Smooth muscle cell of the brain vasculature (primary cell): ENCODE measurements at regions not wholly inside any gene's neighbourhood (a gene's known extent, or its start where the extent isn't known, plus 50 kb on each side); places are given as distances from the start of the nearest gene placed in this dataset.
"Not testable (repeated sequence)": the region's sequence is repeated elsewhere in the genome, so short reads cannot be mapped to it uniquely, and the experiment has no call there.

ENCODE experiments used
- DNase-seq: peaks from one replicate; pipeline ENCODE4 v3.0.0-alpha.2; 2012; ENCODE audit warnings: low read depth, low spot score

- DNase-seq: no peak
Observed at GRCh38 chr6:167208819-167209576, 51.2 kb upstream of the GPR31 start.

- DNase-seq: no peak
Observed at GRCh38 chr6:167209577-167209975, 51.8 kb upstream of the GPR31 start.

DNA sequence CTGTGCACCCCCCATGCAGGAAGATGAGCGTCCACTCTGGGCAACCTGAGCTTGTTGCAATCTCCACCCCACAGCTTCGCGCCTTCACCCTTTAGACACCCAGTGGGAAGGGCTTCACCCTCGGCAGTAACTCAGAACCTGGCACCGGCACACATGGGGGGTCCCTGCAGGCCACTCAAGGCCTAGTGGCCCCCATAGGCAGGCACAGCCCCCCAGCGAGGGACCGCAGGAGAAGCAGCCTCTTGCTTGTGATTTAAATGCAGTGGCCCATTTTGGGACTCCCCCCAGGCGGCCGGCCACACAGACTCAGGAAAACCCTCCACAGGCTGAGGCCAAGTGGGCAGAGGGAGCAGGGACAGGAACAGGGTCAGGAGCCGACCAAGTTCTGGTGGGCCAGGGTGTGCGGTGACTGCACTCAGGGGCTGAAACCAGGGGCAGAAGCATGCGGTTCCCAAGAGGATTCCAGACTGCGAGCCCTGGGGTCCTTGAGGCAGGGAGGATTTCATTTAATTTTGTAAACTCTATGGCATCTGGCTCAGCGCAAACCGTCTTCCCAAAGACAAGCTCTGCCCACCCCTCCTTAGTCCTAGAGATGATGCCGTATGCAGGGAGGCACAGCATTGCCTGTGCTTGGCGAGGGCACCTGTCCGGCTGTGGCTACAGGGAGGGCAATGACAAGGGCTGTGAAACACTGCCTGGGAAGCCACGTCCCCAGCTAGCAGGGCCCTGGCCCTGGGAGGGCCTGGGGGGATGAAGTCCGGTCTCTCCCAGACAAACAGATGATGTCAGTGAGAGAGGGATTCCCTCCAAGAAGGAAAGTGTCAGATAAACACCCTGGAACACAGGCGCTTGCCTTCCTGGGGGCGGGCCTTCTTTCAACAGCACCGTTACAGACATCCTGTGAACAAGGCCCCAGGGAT, 52.9 kb upstream of the GPR31 start:
- DNase-seq: no peak

- DNase-seq: no peak
Observed at GRCh38 chr6:167211295-167211648, 53.5 kb upstream of the GPR31 start.

DNA sequence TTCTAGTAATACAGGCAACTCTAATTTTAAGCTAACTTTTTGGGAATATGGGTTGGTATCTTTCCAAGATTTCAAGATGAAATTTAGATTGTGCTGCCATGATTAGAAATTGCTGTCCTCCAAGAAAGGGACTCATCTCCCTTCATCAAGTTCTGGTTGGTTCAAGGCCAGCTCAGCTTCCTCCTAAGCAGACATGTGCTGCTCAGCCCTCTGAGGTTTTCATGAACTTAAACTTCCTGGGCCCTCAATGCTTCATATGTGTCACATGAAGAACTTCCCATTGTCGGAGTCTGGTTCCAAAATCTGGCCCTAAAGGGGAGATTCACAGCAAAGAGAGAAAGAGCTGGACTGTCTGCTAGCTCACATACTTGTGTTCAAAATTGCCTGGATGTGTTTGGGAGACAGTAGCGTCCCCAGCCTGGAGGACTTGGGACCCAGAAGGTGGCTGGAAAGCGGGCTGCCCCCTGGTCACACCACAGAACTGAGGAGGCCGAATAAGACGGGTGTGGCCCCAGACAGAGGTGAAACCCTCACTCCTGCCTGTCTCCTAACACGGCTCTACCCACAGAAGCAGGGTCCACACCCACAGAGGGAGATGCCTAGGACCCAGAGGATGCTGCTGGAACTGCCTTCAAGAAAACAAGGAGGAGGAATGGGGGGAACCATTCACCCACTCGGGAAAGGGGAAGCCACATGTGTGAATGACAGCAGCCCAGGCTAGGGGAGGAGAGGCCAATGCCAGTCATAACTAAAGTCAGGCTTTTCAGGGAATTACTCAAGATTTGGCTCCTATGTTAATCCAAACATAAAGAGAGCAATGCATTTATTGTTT, 54.3 kb upstream of the GPR31 start:
- DNase-seq: no peak

- DNase-seq: no peak
Observed at GRCh38 chr6:167212713-167213005, 54.9 kb upstream of the GPR31 start.

GRCh38 chr6:167214206-167214605, 56.4 kb upstream of the GPR31 start:
- DNase-seq: no peak

- not testable (repeated sequence) for DNase-seq
Observed at GRCh38 chr6:167215429-167216250, 57.9 kb upstream of the GPR31 start.

DNA sequence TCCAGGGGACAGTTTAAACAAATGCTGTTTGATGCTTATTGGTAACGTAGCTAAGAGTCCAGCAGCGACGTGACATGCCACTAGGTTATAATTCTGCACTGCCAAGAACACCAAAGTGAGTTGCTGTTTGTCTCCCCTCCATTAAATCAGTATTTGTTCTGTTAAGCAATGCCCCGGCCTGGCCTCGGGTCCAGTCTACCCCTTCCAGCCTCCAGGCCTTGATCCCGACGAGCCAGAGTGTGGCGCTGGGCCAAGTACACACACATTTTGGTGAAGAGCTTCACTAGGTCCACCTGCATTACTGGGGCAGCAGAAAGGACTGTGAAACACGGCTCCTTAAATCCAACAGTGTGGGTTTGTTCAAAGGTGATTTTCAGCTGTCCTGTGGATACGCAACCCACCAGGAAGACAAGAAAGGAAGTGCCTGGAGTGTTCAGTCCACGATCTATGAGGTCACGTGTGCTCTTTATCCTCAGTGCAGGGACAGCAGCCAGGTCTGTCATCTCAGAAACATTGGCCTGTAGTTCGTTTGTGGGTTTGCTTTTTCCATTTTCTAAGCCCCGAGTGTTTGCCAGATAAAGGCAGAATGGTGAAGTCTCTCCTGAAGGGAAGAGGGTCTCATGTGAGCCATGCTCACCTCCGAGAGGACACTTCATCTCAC, 58.7 kb upstream of the GPR31 start:
- DNase-seq: not testable (repeated sequence)

GRCh38 chr6:167217073-167217472, 59.3 kb upstream of the GPR31 start:
- DNase-seq: not testable (repeated sequence)

DNA sequence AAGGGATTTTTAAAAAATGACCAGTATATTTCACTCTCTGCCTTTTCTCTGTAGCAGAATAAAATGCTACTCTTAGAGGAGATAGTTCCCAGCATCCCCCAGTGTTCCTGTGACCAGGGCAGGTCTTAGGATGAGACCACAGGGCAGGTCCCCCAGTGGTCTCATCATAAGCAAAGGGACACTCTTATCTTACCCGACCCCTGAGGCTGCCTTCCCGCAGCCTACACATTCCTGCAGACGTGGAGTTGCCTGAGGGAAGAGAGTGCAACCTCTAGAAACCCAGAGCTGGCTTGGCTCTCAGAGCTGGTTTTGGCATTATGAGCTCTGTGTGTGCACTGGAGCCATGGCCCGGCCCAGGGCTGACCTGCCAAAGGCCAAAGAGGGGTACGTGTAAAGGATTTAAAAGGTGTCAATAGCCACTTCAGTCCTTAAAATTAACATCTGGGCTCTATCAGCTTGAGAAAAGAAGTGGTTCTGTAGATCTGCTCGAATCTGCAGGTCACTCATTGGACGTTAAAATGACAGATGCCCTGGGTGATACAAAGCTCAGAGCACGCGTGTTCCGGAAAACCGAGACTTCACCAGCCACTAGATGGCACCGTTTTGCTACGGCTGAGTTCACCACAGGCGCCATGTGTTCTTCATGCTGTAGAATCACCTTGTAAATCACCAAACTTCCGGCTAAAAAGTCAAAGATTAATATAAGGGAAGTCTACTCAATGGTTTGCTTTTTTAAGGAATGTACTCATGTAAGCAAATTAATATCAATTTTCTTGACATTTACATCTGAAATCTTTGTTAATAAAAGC, 60.4 kb upstream of the GPR31 start:
- DNase-seq: peak; percentile 2

DNA sequence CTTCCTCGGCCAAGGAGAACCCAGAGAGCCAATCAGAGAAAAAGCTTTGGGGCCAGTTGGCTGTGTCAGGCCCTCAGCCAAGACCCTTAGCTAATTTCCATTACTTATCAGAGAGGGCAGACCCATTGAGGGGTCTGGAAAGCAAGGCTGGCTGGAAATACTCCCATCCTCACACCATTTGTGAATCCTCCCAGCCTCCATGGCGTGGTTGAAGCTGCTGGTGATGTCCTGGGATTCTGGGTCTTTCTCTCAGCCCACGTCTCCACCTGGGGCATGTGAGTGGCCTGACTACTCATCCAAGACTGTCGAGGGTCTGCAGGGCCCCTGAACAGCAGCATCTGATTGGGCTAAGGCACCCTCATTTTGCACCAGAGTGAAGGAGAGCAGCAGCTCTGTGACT, 61.3 kb upstream of the GPR31 start:
- DNase-seq: not testable (repeated sequence)

DNA sequence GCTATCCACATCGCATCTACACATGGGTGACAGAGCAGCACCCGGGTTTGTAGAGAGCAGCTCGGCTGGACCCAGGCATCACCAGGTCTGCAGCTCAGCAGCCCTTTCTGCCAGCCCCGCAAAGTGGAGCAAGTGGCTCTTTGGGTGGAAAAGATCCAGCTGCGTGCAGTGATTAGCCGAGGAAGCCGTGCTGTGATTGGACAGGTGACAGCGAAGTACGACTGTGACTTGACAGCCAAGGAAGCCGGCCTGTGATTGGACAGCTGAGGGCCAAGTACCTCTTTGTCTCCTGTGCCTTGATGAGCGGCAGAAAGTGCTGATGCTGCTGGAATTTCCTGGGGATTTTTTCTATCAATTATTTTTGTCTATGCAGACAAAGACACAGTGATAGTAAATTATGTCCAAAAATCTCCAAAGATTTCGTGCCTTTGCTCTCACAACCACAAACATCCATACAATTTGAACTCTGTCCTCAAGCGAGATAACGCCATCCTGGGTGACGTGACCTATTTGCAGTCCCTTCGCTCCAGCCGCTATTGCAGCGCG, 62.3 kb upstream of the GPR31 start:
- DNase-seq: no peak

DNA sequence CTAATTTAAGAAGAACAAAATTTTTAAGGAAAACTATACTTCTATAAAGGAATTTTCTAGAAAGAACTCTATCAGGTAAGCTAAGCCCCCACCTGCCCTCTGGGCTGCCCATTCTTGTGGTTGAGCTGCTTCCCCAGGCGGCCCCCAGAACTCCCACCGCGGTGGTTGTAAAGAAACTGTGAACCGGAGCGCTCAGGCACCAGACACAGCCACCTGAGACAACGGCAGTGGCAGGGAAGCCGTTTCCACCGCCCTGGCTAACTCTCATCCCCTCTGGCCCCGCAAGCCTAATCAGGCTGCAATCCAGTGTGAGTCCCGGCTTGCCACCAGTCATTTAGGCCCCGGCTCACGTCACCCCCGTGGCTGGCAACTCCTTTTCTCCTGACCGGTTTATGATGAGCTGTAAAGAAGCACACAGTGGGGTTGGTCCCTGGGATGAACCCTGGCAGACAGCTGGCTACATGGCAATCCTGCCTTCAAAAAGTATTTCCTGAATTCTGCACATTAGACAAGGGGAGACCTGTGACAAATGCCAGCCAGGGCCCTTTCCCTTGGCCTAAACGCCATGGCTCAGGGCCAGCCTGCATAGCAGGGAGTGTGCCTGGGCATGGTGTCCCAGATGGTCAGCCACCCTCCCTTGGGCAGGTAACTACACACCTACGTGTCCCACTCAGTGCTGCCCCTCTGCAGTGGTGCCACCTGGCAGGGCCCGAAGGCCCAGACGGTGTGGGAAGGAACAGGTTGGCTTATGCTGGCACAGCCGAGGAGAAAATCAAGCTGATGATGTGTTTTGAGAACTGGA, 63.8 kb upstream of the GPR31 start:
- DNase-seq: no peak

DNA sequence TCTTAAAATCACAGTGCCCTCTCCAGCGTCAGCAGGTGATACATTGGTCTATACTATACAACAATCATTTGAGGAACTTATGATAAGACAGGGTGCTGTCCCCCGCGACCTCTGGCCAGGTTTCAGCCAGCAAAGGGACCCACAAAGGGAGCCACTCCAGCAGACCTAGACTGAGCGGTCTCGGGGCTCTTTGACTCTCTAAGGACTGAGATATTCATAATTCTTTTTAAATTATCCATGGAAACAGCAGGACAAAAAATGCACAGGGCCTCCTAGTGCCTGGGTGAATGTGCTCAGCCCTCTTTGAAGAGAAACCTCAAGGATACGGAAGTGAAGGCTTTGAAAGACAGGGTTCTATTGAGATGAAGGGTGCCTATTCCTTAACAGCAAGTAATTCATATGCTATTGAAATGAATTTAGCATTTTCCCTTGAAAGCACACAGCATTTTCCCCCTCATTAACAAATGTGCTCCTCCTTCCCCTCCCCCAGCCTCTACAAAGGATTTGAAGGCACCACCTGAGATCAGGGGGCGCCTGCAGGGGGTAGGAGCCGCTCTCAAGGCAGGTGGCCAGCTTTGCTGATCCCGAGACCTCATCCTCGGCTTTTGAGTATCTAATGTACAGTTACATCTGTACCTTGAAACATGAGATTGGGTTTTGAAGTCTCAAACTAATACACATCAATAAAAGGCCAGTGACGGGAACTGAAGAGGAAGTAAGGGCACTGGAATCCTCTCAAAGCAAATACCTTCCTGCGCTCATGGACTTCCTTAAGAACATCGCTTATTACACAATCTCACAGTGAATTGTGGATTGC, 65.3 kb upstream of the UNC93A start:
- not testable (repeated sequence) for DNase-seq

DNA sequence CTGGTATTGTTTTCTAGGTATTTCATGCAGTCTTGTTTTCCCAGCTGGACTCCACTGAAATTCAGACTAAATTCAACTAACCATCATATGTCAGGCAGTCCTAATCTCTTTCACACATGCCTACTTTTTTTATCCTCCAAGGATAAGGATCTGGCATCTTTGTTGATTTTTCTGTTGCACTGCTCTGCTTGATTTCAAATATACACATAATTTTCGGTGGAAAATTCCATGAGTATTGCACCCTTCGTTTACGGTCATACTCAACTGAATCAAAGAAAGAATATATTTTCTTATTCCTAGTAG, 64.8 kb upstream of the UNC93A start:
- DNase-seq: no peak

GRCh38 chr6:167226791-167227190, 64.3 kb upstream of the UNC93A start:
- DNase-seq: no peak

- DNase-seq: no peak
Observed at GRCh38 chr6:167227984-167228383, 63.1 kb upstream of the UNC93A start.
